ENCODE measurements at regions not wholly inside any gene's neighbourhood (a gene's known extent, or its start where the extent isn't known, plus 50 kb on each side); places are given as distances from the start of the nearest gene placed in this dataset.

DNA sequence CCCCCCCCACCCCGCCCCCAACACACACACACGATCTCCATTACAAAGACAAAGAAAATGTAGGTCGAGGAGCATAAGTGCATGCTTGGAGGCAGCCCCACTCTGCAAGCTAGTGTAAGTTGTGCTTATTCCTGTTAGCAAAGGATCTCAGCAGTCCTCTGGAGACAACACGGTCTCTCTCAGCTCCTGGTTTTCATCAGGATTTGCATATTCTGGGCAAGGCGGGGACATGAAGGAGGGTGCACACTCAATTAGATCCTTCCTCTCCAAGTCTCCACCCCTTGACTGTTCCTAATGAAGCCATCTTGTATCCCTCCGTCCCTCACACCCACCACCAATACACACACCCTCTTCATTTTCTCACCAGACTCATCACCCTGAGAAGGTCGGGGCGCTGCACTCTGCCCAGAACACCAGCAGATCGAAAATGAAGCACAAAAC is 63.8 kb downstream of the MRPL46 start:
- DNase-seq (ENCODE audit: low read depth in 1 of 2, low spot score in 1 of 2) = no peak

DNA sequence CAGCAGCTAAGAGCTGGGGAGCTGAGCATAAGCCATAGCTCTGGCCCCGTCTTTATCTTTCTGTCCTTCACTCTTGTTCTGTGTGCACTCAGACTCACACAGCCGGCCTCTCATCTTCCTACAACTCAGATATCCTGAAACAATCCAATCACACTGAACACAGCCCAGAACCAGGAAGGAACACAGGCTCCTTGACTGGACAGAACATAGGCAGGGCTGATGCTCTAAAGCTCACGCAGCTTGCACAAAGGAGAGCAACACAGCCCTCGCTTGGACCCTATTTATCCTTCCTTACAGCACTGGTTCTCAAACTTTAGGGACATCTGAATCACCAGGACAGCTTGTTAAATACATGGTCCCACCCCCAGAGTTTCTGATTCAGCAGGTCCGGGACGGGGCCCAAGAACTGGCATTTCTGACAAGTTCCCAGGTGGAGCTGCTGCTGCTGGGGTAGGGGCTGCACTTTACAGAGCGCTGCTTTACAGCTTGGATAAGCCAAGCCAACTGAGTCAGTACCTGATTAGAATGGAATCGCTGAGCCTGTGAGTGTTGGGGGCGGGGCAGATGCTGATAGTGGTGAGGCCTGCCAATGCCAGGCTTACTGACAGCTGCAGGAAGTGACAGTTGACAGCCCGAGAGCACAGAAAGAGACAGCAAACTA is 65.1 kb downstream of the MRPL46 start:
- no peak for DNase-seq (ENCODE audit: low read depth in 1 of 2, low spot score in 1 of 2)

DNA sequence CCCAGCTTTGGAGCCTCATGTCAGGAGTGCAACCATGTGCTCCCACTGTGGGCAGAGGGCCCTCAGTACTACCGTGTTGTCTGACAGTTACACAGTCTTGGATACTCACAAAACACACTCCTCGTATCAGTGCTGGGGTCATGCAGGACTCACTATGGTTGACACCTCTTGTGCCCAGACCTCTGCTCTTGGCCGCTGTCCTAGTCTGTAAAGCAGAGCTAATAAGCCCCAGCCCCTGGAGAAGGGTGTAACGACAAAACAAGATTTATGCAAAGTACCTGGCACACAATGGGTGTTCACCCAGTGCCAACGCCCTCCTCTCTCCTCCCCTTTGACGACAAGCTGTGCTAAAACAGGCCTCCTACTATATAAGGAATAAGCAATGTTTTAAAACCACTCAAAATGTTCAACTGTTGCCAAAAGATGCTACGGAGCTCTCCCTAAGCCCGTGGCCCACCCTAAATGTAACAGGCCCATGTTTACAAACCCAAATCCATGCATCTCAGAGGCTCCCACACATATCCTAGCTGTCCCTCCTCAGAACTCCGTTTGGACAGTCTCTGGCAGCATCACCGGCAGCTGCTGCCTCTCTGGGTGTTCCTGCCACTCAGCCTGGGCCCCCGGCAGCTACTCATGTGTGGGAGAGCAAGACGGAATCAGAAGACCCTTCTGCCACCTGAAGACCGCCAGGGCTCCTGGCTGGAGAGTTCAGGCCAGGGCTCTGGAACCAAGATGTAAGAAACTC is 65.8 kb downstream of the MRPL46 start:
- no peak for DNase-seq (ENCODE audit: low read depth in 1 of 2, low spot score in 1 of 2)

DNA sequence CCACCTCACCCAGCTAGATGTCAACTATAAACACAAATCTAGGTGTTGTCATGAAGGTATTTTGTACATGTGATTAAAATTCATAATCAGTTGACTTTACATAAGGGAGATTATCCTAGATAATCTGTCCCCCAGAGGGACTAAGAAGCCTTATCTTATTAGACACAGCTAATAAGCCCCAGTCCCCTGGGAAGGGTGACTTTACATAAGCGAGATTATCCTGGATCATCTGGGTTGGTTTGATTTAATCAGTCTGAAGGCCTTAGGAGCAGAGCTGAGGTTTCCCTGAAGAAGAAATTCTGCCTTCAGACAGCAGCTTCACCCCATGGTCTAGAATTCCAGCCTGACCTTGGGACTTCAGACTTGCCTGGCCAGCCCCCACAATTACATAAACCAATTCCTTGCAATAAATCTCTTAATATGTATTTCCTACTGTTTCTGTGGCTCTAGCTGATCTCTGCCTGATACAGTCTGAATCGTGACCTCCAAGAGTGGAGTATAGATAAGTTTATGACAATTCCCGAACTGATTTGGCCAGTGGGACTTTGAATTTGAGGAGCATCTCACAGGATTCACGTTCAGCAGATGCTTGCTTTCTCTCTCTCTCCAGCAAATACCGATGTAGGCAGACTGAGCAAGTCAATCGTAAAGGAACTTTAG is 66.5 kb downstream of the MRPL46 start:
- no peak for DNase-seq (ENCODE audit: low read depth in 1 of 2, low spot score in 1 of 2)

DNA sequence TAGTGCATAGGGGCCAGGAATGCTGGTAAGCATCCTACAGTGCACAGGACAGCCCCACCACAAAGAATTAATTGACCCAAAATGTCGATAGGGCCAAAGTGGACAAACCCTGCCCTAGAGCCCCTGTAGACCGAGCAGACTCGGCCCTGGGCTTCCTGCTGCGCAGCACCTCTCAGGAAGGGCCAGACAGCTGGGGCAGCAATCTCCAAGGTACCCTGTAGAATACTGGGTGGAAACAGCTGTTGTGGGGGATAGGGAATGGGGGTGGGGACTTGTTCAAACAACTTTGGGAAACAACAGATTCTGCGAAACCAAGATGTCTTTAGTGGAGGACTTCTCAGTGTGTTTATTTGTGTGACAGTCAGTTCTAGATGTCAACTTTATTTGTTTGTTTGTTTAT is 67.1 kb downstream of the MRPL46 start:
- DNase-seq (ENCODE audit: low read depth in 1 of 2, low spot score in 1 of 2) = no peak

DNA sequence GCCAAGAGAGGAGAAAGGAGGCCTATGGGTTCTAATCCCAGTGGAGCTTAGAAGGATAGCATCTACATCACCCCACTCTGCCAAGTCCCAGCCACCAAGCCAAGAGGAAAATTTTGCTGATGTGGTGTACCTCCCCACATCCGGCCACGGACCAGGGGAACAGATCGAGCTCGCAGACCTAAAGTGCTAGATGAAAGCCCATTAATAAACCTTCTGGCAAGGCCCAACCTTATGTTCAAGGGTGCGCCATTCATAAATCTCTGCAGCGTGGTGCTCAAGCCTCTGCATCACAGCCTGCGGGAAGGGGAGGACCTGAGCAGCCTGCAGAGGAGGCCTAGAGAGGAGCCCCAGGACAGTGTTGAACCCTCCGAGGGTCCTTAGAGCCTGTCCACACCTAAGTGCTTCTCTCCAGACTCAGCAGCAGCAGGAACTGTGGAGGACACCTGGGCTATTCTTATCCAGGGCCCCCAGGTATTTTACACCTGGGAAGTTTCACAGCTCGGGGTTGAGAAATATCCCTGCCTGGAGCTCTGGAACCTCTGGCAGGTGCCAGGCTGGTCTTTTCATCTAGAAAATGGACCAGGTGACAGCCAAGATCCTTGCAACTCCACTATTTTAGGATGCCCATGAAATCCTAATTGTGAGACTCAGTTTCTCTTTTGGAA is 68.0 kb downstream of the MRPL46 start:
- DNase-seq (ENCODE audit: low read depth in 1 of 2, low spot score in 1 of 2) = no peak

DNA sequence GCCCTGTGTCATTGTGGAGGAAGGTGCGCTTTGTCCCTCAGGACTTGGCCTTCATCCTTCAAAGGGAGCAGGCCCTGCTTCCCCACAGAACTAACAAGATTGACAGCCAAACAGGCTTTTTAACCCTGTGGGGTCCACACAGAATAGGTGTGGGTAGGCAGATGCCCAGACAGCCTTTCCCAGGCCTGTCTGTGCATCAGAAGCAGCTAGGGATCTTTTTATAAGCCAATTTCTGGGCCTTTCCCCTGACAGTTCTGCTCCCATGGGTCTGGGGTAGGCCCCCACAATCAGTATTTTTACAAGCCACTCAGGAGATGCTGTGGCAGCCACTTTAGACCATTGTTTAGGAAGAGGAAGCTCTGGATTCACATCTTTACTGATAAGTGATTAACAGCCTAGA is 69.2 kb downstream of the MRPL46 start:
- DNase-seq (ENCODE audit: low read depth in 1 of 2, low spot score in 1 of 2) = no peak

DNA sequence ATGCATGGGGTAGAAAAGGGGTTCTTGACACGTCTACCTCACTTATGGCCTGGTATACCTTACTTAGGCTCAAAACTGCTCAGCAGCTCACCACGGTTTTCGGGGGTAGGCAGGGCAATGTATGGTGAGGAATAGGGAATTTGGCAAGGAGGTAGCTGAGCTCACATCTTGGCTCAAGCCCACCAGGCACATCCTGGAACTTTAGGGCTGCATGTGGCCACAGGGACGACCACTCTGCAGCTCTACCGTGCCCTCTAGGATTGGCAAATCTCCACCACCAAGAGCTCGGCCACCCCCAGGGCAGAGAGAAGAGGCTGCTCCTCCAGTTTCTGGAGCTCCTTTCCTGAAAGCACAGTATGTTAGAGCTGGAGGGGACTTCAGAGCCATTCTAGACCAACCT is 69.7 kb downstream of the MRPL46 start:
- no peak for DNase-seq (ENCODE audit: low read depth in 1 of 2, low spot score in 1 of 2)

DNA sequence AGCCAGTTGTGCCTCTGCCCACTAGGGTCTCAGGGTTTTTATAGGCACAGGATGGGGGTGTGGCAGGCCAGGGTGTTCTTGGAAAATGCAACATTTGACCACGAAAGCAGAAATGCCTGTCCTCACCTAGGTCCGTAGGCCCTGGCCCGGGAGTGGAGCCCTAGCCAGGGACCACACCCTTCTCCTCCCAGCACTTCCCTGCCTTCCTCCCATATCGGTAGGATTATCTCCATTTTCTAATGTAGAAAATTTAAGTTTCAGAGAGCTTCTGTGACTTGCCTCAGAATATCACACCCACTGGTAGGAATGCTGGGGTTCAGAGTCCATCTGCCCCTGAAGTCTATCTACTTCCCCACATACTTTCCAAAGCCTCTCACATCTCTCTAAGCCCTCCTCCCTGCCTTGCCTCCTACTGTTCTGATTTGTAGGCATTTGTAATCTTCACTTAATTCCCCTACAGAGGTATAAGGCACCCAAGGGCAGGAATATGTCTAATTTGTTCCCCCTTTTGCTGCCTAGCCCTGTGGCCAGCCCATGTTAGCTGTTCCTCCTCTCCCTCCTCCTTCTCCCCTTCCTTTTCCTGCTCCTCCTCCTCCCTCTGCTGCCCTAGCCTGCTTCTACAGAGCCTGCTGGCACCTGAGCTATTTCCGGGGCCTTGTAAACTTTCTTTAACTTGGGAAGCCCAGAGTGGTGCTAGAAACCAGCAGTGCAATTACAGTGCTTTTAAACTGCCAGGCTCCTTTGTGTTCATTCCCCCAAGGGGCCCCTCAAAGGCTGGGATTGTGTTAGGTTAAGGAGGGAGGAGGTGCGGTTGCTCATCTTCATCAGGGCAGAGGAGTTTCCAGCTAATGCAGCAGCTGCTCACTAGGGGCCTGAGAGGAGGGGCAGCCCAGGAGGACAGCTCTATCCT is 71.1 kb downstream of the MRPL46 start:
- DNase-seq (ENCODE audit: low read depth in 1 of 2, low spot score in 1 of 2) = no peak

DNA sequence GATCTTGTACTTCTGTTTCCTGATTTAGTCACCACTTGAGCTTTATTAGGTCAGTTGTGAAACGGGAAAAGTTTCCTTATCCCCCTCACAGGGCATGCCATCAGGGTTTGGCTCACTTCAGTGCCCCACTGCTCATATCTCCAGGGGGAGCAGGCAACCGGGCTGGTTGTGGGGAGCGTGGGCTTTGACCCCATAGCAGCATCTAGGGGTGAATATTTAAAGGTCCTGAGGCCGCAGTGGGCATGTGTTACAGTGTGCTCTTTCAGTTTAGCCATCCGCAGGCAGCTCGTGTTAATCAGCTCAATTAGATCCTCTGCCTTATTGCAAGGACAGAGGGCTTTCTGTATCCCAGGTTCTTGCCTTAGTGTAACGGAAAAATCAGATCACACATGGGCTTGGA is 71.9 kb downstream of the MRPL46 start:
- DNase-seq (ENCODE audit: low read depth in 1 of 2, low spot score in 1 of 2) = no peak

DNA sequence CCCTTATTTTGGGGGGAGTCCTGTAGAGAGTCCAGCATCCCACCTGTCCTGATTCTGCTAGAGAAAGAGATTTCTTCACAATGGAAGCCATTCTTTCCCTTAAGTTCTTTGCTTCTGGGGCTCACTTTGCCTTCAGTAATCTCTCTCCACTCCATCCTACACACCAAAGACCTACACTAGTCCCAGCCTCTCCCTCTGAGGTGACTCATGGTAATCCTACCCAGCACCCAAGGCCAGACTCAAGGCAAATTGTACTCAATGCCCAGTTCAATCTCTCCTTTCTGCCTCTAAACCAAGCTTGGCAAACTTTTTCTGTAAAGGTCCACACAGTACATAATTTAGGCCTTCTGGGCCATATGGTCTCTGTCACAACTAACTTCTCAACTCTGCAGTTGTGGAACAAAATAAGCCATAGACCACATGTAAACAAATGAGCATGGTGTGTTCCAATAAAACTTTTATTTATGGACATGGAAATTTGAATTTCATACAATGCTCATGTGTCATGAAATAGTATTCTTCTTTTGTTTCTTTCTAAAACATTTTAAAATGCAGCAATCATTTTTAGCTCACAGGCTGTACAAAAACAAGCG is 72.5 kb downstream of the MRPL46 start:
- DNase-seq (ENCODE audit: low read depth in 1 of 2, low spot score in 1 of 2) = no peak

DNA sequence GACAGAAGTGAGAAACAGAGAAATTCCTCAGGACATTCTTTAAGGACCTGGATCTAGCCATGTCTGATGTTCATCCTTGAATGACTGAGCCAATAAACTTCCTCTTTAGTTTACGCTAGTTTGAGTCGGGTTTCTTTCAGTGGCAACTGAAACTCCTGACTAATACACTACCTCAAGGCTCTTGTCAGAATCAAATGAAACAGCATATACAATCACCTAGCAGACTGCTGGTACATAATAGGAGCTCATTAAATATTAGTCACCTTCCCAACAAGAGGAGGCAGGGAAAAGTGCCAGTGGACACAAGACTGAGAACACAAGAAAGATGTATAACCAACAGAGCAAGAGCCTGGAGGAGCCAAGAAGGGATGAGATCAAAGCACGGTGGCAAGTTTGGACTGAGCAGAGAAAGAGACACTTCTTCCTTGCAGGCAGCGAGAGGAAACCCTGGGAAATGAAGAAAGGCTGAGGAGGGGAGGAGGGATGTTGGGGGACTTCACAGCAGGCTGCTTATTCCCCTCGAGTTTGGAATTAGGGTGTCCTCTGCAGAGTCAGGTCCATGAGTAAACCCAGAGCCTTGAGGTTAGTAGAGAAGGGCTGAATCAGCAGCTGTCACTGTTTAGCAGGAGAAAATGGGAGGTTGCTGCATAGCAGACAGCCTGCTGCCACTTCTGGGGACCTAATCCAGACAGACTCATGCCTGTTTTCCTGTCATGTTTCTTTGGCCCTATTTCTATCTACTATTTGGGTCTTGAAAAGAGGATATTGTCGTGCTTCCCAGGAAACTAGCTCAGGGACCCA is 73.3 kb downstream of the MRPL46 start:
- no peak for DNase-seq (ENCODE audit: low read depth in 1 of 2, low spot score in 1 of 2)

DNA sequence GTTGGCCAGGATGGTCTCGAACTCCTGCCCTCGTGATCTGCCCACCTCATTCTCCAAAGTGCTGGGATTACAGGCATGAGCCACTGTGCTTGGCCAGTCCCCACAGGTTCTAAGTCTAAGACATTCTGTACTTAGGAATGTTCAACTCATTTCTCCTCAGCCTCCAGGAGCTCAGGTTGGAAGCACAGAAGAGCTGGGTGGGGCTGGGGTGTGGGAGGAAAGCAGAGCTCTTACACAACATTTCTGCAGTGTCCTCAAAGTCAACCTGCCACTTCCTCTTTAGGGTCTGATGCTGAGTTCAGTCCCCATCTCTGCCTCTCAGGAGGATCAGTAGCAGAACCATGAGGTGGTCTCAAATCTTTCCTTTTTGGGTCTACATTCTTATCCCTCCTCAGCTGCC is 75.5 kb downstream of the MRPL46 start:
- DNase-seq (ENCODE audit: low read depth in 1 of 2, low spot score in 1 of 2) = no peak

DNA sequence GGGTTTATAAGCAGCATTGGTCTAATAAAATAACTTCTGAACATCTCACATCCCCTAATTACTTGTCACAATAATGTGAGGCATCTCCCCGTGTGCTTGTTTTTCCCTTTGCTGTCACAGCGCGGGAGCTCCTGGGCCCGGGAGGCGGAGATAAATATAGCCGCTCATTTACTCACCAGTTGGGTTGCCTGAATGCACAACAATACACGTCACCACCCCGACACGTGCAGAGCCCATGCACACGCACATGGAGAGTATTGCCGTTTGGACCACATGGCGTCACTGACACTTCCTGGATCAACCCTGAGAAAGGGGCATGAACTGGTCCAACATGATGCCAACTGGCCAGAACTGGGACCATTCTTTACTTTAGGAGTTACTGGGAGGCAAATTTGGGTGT is 76.2 kb downstream of the MRPL46 start:
- no peak for DNase-seq (ENCODE audit: low read depth in 1 of 2, low spot score in 1 of 2)

DNA sequence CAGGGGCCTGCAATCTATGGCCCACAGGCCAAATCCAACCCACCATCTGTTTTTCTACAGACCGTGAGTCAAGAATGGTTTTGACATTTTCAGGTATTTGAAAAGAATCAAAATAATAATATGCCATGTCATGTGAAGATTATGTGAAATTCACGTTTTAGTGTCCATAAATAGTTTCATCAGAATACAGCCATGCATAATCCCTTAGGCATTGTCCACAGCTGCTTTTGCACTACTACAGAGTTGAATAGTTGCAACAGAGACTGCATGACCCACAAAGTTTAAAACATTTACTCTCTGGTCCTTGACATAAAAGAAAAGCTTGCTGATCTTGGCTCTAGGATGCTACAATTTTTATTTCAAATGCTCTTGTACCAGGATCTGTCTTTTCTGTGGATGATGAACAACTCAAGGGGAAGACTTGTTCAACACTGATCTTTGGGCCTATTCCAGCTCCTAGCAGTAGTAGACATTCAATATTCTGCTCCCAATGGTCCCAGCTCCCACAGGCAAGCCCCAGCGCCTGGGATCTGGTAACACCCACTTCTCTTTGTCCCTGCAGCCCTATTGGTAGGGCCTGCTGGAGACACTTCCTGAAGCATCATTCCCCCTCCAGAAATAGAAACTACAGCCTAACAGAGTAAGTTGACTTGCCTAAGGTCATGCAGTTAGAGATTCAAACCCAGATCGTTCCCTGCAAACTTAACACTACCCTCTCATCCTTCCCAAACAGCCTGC is 76.9 kb downstream of the MRPL46 start:
- no peak for DNase-seq (ENCODE audit: low read depth in 1 of 2, low spot score in 1 of 2)

DNA sequence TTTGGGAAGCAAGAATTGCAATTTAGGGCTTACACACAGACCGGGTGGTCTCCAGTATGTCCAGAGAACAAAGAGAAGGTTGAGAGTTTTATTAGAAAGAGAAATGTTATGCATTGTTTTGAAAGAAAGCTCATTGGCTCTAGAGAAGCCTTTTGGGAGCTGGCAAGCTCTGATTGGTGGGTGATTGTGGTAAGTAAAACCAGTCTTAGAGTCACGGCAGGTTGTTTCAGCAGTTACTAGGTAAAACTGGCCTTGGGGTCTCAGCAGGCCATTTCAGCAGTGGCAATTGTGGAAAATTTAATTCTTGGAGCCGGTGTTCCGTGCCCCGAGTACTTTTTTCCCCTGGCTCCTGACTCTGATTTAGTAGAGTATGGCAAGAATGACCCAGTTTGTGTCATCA is 78.1 kb downstream of the MRPL46 start:
- DNase-seq (ENCODE audit: low read depth in 1 of 2, low spot score in 1 of 2) = no peak

DNA sequence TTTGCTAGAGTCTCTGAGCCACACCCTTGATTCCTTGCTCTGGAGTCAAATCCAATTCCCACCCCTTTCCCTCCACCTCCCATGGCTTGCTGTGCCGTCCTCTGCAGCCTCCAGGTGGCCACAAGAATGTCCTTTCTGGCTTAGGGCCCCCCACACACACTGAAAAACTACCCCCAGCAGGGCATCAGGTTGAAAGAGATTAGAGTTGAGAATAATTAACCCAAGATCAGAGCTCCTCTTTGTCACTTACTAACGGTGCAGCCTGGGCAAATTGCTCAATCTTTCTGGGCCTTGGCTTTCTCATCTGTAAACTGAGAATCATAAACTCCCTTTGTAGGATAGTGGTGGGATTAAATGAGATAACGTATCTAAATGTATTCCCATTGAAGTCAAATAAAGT is 78.5 kb downstream of the MRPL46 start:
- no peak for DNase-seq (ENCODE audit: low read depth in 1 of 2, low spot score in 1 of 2)

DNA sequence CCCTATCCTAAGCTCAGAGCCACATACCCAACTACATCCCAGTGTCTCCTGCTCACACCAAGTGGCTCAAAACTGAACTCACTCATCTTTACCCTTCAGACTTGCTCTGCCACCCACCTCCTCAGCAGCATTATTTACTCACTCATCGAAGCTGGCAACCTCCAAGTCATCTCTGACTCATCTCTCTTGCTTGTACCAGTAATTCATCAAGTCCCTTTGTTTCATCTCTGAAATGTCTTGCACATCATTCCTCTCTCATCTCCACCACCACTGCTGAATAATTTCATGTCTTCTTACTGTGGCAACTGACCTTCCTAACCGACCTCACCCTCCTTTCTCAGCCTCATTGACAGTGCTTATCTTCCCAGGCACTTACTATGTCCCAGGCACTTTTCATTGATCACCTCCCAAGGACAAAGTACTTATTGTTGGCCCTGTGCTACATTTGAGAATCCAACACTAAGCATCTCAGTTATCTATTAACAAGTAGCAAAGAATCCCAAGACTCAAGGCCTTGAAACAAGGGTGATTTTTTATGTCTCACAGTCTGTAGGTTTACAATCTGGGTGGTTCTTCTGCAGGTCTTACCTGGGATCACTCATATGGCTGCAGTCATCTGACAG is 82.0 kb downstream of the MRPL46 start:
- DNase-seq (ENCODE audit: low read depth in 1 of 2, low spot score in 1 of 2) = no peak

DNA sequence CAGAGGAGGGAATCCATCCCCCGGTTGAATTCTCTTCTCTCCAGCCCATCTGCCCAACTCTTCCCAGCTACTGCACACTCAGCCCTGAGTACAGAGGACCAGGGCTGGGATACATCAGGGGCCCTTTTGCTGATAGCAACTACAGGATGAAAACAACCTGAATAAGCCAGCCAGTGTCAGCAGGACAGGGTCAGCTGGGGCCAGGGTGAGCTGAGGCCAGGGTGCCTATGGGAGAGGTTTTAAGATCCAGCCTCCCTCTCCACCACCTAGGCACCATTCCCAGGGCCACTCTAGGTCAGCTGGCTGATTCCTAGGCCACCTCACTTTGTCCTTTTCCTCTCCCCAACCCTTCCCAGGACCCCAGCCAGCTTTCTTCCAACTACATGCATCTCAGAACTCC is 83.8 kb downstream of the MRPL46 start:
- DNase-seq (ENCODE audit: low read depth in 1 of 2, low spot score in 1 of 2) = no peak

All from stimulated activated CD4-positive, alpha-beta T cell treated with anti-CD3 and anti-CD28 coated beads, Interleukin-15, amount 100 ng/mL, for 1 hour (primary cell).